ENCODE measurements at regions not wholly inside any gene's neighbourhood (a gene's known extent, or its start where the extent isn't known, plus 50 kb on each side); places are given as distances from the start of the nearest gene placed in this dataset.

GRCh38 chr6:112983713-112984261 lies 636.7 kb downstream of the RFPL4B start:
- TF ChIP-seq CTCF (IDR thresholded peaks at IDR 0.05; ENCODE audit: extremely low read depth, missing control alignments), result no peak
- no peak for DNase-seq (ENCODE audit: low spot score)

GRCh38 chr6:112984899-112985298 lies 637.8 kb downstream of the RFPL4B start:
- no peak for TF ChIP-seq CTCF (IDR thresholded peaks at IDR 0.05; ENCODE audit: extremely low read depth, missing control alignments)
- DNase-seq (ENCODE audit: low spot score), result no peak

GRCh38 chr6:112986321-112986720 lies 639.2 kb downstream of the RFPL4B start:
- DNase-seq (ENCODE audit: low spot score), result no peak
- TF ChIP-seq CTCF (IDR thresholded peaks at IDR 0.05; ENCODE audit: extremely low read depth, missing control alignments), result no peak

GRCh38 chr6:112988748-112989147 lies 641.6 kb downstream of the RFPL4B start:
- TF ChIP-seq CTCF (IDR thresholded peaks at IDR 0.05; ENCODE audit: extremely low read depth, missing control alignments), result no peak
- DNase-seq (ENCODE audit: low spot score), result no peak

GRCh38 chr6:112990971-112991370 lies 643.8 kb downstream of the RFPL4B start:
- no peak for TF ChIP-seq CTCF (IDR thresholded peaks at IDR 0.05; ENCODE audit: extremely low read depth, missing control alignments)
- DNase-seq (ENCODE audit: low spot score), result no peak

- TF ChIP-seq CTCF (IDR thresholded peaks at IDR 0.05; ENCODE audit: extremely low read depth, missing control alignments), result no peak
- no peak for DNase-seq (ENCODE audit: low spot score)
These were observed 644.8 kb downstream of the RFPL4B start for GRCh38 chr6:112991912-112992311.

GRCh38 chr6:112997421-112998085 lies 650.4 kb downstream of the RFPL4B start:
- no peak for TF ChIP-seq CTCF (IDR thresholded peaks at IDR 0.05; ENCODE audit: extremely low read depth, missing control alignments)
- no peak for DNase-seq (ENCODE audit: low spot score)

Measured in GM20000 (cell line).